ENCODE measurements at regions not wholly inside any gene's neighbourhood (a gene's known extent, or its start where the extent isn't known, plus 50 kb on each side); places are given as distances from the start of the nearest gene placed in this dataset.

DNA sequence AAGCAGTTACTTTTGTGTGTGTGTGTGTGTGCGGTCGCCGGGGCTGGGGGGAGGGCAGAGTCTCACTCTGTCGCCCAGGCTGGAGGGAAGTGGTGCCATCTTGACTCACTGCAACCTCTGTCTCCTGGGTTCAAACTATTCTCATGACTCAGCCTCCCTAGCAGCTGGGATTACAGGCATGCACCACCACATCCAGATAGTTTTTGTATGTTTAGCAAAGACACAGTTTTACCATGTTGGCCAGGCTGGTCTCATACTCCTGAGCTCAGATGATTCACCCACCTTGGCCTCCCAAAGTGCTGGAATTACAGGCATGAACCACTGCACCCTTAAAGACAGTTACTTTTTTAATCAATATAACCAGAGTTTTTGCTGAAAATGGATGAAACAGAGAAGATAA, 207.0 kb downstream of the PTPRC start:
- TF ChIP-seq, protein P1, sequence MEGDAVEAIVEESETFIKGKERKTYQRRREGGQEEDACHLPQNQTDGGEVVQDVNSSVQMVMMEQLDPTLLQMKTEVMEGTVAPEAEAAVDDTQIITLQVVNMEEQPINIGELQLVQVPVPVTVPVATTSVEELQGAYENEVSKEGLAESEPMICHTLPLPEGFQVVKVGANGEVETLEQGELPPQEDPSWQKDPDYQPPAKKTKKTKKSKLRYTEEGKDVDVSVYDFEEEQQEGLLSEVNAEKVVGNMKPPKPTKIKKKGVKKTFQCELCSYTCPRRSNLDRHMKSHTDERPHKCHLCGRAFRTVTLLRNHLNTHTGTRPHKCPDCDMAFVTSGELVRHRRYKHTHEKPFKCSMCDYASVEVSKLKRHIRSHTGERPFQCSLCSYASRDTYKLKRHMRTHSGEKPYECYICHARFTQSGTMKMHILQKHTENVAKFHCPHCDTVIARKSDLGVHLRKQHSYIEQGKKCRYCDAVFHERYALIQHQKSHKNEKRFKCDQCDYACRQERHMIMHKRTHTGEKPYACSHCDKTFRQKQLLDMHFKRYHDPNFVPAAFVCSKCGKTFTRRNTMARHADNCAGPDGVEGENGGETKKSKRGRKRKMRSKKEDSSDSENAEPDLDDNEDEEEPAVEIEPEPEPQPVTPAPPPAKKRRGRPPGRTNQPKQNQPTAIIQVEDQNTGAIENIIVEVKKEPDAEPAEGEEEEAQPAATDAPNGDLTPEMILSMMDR (IDR thresholded peaks at IDR 0.05) = no peak
- TF ChIP-seq EZH2 (IDR thresholded peaks at IDR 0.05) (no peak), EZH2phosphoT487 (IDR thresholded peaks at IDR 0.05) (no peak)

Measured in neural progenitor cell (in vitro differentiated cells).